Small intestine (tissue), 7 donors: ENCODE measurements at regions not wholly inside any gene's neighbourhood (a gene's known extent, or its start where the extent isn't known, plus 50 kb on each side); places are given as distances from the start of the nearest gene placed in this dataset.

Source experiments
- DNase-seq, 2 donors: peaks; one replicate each; pipeline versions ENCODE4 v3.0.0 to v3.0.0-alpha.2; 2013
- FAIRE-seq: peaks from 2 replicates; lab custom pipeline; 2012; peaks lifted over from hg19 to GRCh38; lab: Jason Lieb, UNC
- H3K27ac ChIP-seq, 3 donors: one replicate each; pipeline ENCODE4 v1.5.1; 2013; ENCODE audit warnings: low read length in 2 of 3, mild to moderate bottlenecking in 2 of 3, control low read depth in 1 of 3, inconsistent platforms in 1 of 3, low read depth in 1 of 3, moderate library complexity in 1 of 3
- H3K27me3 ChIP-seq, 3 donors: one replicate each; pipeline ENCODE4 v1.6.1; 2013; ENCODE audit warnings: low read length in 3 of 3, inconsistent platforms in 1 of 3; ENCODE audit not compliant: control insufficient read depth in 3 of 3, insufficient read depth in 3 of 3
- H3K36me3 ChIP-seq, 3 donors: one replicate each; pipeline ENCODE4 v1.6.1; 2013; ENCODE audit warnings: low read length in 3 of 3, inconsistent platforms in 1 of 3, low read depth in 1 of 3, mild to moderate bottlenecking in 1 of 3, moderate library complexity in 1 of 3; ENCODE audit not compliant: control insufficient read depth in 3 of 3, insufficient read depth in 2 of 3
- H3K4me1 ChIP-seq, 3 donors: one replicate each; pipeline ENCODE4 v1.6.1; 2013; ENCODE audit warnings: low read length in 2 of 3, inconsistent platforms in 1 of 3, low read depth in 1 of 3, mild to moderate bottlenecking in 1 of 3, moderate library complexity in 1 of 3; ENCODE audit not compliant: control insufficient read depth in 3 of 3, insufficient read depth in 2 of 3
- H3K4me3 ChIP-seq, 3 donors: one replicate each; pipeline ENCODE4 v1.5.1; 2013; ENCODE audit warnings: low read length in 3 of 3, control low read depth in 1 of 3, inconsistent platforms in 1 of 3, low read depth in 1 of 3, mild to moderate bottlenecking in 1 of 3, moderate library complexity in 1 of 3
- H3K9me3 ChIP-seq, 2 donors: one replicate each; pipeline ENCODE4 v1.6.1; 2013; ENCODE audit warnings: low read depth in 1 of 2, low read length in 1 of 2; ENCODE audit not compliant: control insufficient read depth in 2 of 2, insufficient read depth in 1 of 2
- whole genome bisulfite sequencing, 3 donors: extraction: QIAGEN DNeasy Blood & Tissue Kit; methylation state at CpG; one replicate each; pipeline ENCODE4 v1.1.7; 2013; 5-methylcytosine and 5-hydroxymethylcytosine counted together
- donor health status: healthy with polysubstance abuse.
- donor health status: control.
- donor health status: control.
- donor health status: Bipolar disorder and iron deficiency.
- donor health status: healthy.

GRCh38 chr6:163926642-163927041, 512.1 kb downstream of the QKI start:
- DNase-seq (no peak), FAIRE-seq (no peak)
- H3K4me3 ChIP-seq, result no peak overlapping the region
- H3K4me1 ChIP-seq, result no peaks in the 10 kb centered on the region
- no peak overlapping the region for H3K27ac ChIP-seq
- no peaks in the 10 kb centered on the region for H3K36me3 ChIP-seq
- WGBS, 3 donors, result 74 to 87% (median 79%) methylated on average over 7 of the region's 7 CpGs
- peaks cover under 1 to 3% of the 10 kb centered on the region in 2 donors for H3K9me3 ChIP-seq
- no peaks in the 10 kb centered on the region for H3K27me3 ChIP-seq

- FAIRE-seq, result no peak
- 71 to 85% (median 73%) methylated on average over 5 of the region's 5 CpGs for WGBS, 3 donors
- H3K9me3 ChIP-seq, result peaks cover 1 to 3% of the 10 kb centered on the region in 2 donors
- DNase-seq, result no peak
- no peak overlapping the region for H3K4me3 ChIP-seq
- no peak overlapping the region for H3K27ac ChIP-seq
- H3K36me3 ChIP-seq, result no peaks in the 10 kb centered on the region
- H3K4me1 ChIP-seq, result no peaks in the 10 kb centered on the region
- no peaks in the 10 kb centered on the region for H3K27me3 ChIP-seq
Measured at GRCh38 chr6:163925839-163926238, 511.3 kb downstream of the QKI start.

GRCh38 chr6:163923658-163924411, 509.3 kb downstream of the QKI start:
- Histone ChIP-seq H3K27ac (no peak overlapping the region), H3K27me3 (no peaks in the 10 kb centered on the region), H3K4me1 (no peaks in the 10 kb centered on the region), H3K36me3 (no peaks in the 10 kb centered on the region), H3K4me3 (no peak overlapping the region), H3K9me3 (peaks cover 1 to 3% of the 10 kb centered on the region in 2 donors)
- DNase-seq (no peak), FAIRE-seq (no peak)
- WGBS, 3 donors, result 87 to 91% (median 88%) methylated on average over 15 of the region's 15 CpGs

GRCh38 chr6:163922562-163922961, 508.0 kb downstream of the QKI start:
- Histone ChIP-seq H3K27me3 (no peaks in the 10 kb centered on the region), H3K36me3 (no peaks in the 10 kb centered on the region)
- WGBS, 3 donors, result 91 to 97% (median 91%) methylated on average over 4 of the region's 4 CpGs

GRCh38 chr6:163919652-163920051, 505.1 kb downstream of the QKI start:
- Histone ChIP-seq H3K4me3 (no peak overlapping the region), H3K27me3 (no peaks in the 10 kb centered on the region), H3K9me3 (peaks cover 1 to 3% of the 10 kb centered on the region in 2 donors), H3K4me1 (no peaks in the 10 kb centered on the region), H3K27ac (no peak overlapping the region), H3K36me3 (no peaks in the 10 kb centered on the region)
- WGBS, 3 donors, result 49 to 52% (median 51%) methylated on average over 8 of the region's 8 CpGs
- DNase-seq (no peak), FAIRE-seq (no peak)

More at GRCh38 chr6:163922562-163922961, 508.0 kb downstream of the QKI start:
- no peak overlapping the region for H3K27ac ChIP-seq
- H3K9me3 ChIP-seq, result peaks cover 1 to 3% of the 10 kb centered on the region in 2 donors
- H3K4me1 ChIP-seq, result no peaks in the 10 kb centered on the region
- FAIRE-seq (no peak), DNase-seq (no peak)
- no peak overlapping the region for H3K4me3 ChIP-seq

- 77 to 86% (median 81%) methylated on average over 6 of the region's 6 CpGs for WGBS, 3 donors
Measured at GRCh38 chr6:163916315-163917081, 502.0 kb downstream of the QKI start.

GRCh38 chr6:163915131-163915530, 500.6 kb downstream of the QKI start:
- no peaks in the 10 kb centered on the region for H3K4me1 ChIP-seq
- H3K27ac ChIP-seq, result no peak overlapping the region
- no peaks in the 10 kb centered on the region for H3K36me3 ChIP-seq
- no peaks in the 10 kb centered on the region for H3K9me3 ChIP-seq
- no peak overlapping the region for H3K4me3 ChIP-seq
- no peaks in the 10 kb centered on the region for H3K27me3 ChIP-seq
- 45 to 73% (median 58%) methylated on average over 8 of the region's 8 CpGs for WGBS, 3 donors
- DNase-seq (no peak), FAIRE-seq (no peak)

More at GRCh38 chr6:163916315-163917081, 502.0 kb downstream of the QKI start:
- no peaks in the 10 kb centered on the region for H3K36me3 ChIP-seq
- DNase-seq (no peak), FAIRE-seq (no peak)
- no peaks in the 10 kb centered on the region for H3K4me1 ChIP-seq
- H3K4me3 ChIP-seq, result no peak overlapping the region
- H3K27ac ChIP-seq, result no peak overlapping the region
- H3K9me3 ChIP-seq, result no peaks in the 10 kb centered on the region
- no peaks in the 10 kb centered on the region for H3K27me3 ChIP-seq

GRCh38 chr6:163913045-163913444, 498.5 kb downstream of the QKI start:
- Histone ChIP-seq H3K36me3 (no peaks in the 10 kb centered on the region), H3K27me3 (no peaks in the 10 kb centered on the region), H3K9me3 (no peaks in the 10 kb centered on the region), H3K4me3 (no peak overlapping the region), H3K4me1 (no peaks in the 10 kb centered on the region), H3K27ac (no peak overlapping the region)
- 82 to 85% (median 83%) methylated on average over 9 of the region's 9 CpGs for WGBS, 3 donors
- DNase-seq (no peak), FAIRE-seq (no peak)
